ENCODE measurements at regions not wholly inside any gene's neighbourhood (a gene's known extent, or its start where the extent isn't known, plus 50 kb on each side); places are given as distances from the start of the nearest gene placed in this dataset.

DNA sequence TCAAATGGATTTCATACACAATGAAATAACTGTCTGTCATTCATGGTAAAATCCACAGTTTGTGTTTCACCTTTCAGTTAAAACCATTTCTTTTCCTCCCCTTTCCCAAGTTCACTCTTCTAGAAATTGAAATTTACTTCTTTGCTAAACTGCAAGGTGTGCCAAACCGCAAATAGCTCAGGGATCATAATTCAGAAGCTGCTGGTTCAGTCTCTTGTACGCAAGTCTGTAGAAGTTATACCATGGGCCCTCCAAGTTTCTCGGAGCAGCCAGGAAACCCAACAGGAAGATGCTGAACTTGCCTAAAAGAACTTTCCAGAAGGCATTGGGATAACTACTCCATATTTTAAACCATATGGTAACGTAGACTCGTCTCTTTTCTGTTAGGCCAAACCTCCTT lies 268.9 kb downstream of the FLRT2 start:
- DNase-seq = no peak

DNA sequence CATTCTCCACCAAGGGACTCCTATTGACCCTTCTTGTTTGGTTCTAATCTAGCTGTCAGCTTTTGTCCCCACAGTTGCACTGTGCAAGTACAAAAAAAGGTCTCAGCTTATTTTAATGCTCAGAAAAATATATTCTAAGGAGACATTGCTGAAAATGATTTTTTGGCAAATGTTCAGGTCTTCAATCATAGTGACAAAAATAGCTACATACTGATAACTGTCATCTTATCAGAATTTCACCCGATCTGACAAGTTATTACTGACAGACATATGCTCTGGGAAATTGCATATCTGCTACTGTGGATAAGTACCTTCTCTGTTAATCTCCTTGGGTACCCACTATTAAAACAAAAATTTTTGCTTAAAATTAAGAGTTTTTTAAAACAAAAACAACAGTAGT lies 263.6 kb downstream of the FLRT2 start:
- no peak for DNase-seq

DNA sequence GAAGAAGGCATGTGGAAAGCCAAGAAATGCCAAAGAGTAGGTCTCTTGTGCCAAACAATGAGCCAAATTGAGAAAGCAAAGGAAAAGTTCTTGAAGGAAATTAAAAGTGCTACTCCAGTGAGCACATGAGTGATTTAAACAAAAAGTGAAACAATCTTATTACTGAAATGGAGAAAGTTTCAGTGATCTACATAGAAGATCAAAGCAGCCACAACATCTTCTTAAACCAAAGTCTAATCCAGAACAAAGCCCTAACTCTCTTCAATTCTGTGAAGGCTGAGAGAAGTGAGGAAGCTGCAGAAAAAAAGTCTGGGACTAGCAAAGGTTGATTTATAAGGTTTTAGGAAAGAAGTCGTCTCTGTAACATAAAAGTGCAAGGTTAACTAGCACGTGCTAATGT lies 259.6 kb downstream of the FLRT2 start:
- no peak for DNase-seq

DNA sequence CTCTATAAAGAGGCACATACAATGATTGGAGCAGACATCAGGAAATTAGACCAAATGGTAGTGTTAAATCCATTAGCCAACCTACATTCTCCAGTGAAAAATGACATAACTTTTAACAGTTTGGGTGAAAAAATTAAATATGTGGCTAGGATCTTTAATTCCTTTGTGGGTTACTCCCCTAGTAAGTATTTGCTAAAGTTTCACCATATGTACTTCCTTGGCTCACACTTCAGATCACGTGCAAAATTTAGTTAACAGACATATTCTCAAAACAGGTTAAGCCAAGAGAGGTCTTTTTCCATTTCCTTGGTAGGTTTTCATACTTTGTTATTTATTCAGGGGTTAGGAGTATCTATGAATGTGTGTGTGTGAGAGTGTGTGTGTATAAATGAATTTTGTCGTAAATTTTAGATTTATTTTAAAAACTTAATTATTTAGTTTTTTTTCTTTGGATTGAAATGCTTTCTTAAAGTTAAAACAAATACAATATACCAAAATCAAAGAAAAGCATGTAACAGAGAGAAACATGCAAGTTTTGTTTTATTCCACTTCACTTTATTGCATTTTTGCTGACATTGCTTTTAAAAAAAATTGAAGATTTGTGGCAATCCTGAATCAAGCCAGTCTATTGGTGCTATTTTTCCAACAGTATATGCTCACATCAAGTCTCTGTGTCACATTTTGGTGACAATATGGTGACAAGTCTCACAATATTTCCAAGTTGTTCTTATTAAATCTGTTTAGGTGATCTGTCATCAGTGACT lies 258.7 kb downstream of the FLRT2 start:
- DNase-seq = no peak

DNA sequence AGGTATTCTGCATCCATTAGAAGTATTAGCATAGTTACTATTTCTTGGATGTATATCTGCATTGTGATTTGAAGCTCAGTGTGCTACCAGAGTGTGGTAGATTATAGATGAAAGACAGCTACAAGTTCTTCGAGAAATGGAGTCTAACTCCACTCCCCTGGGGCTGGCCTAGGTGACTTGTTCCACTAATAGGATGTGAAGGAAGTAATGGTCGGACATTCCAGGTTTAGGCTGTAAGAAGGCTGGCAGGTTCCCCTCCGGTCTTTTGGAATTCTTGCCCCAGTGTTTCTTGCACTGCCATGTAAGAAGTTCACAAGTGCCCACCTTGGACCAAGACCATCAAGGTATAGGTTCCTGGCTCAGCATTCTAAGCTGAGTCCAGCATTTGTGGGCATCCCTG lies 236.4 kb downstream of the FLRT2 start:
- no peak for DNase-seq

DNA sequence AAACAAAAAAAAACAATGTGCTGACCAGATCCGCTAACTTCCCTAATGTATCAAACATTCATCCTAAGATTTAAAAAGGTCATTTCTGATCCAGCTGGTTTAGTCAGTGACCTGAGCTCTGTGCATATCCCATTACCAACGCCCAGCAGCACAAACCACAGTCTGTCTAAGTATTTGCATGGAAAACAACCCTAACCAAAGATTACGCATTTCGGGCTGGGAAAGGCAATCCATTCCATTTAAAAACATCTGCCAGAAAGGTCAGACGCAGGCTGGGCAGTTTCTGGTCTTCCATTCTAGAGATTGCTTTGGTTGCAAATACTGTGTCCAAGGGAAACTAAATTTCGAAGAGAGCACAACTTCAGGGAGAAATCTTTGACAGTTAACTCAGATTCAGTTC lies 234.9 kb downstream of the FLRT2 start:
- DNase-seq = no peak

DNA sequence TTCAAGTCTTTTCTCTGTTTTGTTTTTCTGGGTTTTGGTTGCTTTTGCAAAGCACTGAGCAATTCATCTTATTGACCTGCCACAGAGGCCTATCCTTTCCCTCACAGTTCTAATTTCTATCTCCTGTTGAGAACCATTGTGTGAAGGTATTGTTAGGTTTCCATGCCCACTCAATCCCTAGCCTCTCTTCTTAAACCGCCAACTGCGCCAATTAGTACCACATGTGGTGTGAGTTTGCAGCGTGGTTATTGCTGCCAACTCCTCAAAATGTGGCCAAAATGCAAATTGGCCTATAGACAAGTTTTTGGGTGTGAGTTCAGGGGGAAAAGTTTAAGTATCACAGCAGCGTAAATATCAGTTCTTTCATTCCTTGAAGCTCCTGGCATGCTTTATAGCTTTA lies 232.6 kb downstream of the FLRT2 start:
- no peak for DNase-seq

DNA sequence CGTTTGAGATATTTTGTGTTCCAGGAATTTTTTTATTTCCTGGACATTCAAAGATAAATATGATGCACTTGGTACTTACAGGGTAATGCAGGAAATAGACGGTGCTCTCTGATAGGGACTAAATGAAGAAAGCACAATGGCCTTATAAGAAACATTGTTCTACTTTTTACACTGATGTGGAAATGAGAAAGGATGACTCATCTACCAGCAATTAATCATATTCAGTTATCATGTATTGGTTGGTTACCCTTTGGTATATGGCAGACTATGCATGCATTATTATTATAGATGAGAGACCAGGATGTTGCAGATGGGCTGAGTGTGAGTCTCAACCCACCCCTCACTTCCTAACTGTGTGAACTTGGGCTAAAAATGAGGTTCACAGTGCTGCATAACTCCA lies 222.2 kb downstream of the FLRT2 start:
- no peak for DNase-seq

DNA sequence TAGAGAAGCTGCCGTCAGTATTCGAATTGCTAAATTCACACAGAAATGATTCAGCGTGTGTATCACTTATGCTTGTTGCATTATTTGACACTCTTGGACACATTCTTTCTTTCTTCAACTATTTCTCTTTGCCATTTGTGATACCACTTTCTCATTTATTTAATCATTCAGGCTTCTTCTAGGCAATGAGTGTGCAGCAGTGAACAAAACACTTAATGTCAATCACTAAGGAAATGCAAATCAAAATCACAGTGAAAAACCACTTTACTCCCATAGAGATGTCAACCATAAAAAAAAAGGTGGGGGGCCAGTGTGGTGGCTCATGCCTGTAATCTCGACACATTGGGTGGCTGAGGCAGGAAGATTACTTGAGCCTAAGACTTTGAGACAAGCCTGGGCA lies 214.6 kb downstream of the FLRT2 start:
- no peak for DNase-seq

DNA sequence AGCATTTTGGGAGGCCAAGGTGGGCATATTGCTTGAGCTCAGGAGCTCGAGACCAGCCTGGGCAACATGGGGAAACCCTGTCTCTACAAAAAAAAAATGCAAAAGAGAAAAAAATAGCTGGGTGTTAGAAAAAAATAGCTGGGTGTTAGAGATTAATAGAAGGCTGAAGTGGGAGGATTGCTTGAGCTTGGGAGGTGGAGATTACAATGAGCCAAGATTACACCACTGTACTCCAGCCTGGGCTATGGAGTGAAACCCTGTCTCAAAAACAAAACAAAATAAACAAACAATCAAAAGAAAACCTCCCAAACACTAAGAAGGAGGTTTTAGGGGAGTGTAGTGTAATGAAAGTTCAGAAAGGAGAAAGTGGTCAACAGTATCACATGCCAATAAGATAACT lies 202.1 kb downstream of the FLRT2 start:
- DNase-seq = no peak

DNA sequence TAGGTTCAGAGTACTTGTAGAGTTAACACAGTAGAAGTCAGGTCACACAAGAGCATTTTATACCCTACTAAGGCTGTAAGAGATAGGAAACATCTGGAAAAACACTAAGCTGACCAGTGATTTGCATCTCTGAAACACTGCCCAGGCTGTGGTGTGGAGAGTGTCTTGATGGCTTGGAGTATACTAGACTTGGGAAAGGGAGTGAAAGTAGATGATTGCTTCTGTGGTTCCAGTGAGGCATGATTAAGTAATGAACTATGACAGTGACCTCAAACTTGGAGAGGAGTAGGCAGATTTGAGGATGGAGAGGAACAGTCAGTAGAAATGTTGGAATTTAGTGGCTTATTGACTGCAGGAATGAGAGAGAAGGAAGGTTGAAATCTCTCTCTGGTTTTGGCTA lies 201.2 kb downstream of the FLRT2 start:
- no peak for DNase-seq

DNA sequence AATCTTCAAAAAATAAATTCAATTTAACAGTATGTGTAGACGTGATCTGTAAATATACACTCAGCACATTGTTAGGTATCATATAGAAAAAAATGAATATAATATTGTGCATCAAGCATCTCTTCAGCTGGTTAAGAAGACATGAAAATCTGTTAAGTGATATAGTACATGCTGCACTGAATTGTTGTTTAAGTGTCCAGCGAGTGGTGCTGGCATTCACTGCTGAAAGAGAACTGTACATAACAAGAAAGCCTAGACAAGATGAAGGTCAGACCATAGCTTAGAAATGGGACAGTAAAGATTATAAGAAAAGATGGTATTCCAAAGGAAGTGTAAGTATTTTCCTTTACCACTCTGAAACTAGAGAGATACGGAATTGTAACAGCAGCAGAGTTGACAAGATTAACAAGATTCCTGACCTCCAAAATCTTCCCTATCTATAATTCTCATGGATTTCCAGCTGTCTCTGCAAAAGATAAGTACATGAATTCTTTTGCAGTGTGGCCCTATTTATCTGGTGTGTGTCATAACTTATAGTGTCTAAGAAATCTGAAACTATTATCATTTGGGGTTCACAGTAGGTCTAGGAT lies 198.6 kb downstream of the FLRT2 start:
- no peak for DNase-seq

DNA sequence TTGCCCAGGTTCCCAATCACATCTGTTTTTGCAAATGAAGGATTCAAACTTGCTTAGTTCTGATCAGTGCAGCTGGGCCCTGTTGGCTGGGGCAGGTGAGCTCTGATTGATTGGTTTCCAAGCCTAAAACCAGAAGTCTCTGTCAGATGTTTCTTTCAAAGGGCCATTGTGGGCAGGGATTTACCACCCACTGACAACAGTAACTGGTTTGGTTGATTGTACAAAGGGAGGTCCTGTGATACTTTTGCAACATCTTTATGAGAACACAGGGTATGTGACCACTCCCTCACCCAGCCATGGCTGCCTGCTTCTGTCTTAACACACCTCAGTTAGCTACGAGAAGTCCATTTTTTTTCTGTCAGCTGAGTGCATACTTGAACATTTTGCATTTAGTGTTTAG lies 184.1 kb downstream of the FLRT2 start:
- DNase-seq = no peak

DNA sequence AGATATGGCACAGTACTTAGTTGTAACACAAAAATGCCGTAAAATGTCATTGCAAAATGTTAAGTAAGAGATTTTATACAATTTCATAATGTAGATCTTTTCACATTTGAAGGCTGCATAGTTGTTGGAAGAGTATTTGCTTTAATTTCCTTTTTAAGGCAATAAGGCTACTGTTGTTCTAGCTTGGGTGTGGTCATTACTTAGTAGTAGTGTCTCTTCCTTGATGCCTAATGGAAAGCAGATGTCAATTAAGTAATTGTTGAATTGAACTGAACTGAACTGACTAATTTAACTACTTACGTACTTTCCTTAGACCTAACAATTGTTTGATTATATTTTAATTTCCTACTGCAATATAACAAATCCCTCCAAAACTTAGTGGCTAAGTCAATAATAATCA lies 181.7 kb downstream of the FLRT2 start:
- no peak for DNase-seq
